ENCODE measurements at regions not wholly inside any gene's neighbourhood (a gene's known extent, or its start where the extent isn't known, plus 50 kb on each side); places are given as distances from the start of the nearest gene placed in this dataset.
"Not testable (repeated sequence)": the region's sequence is repeated elsewhere in the genome, so short reads cannot be mapped to it uniquely, and the experiment has no call there.

DNA sequence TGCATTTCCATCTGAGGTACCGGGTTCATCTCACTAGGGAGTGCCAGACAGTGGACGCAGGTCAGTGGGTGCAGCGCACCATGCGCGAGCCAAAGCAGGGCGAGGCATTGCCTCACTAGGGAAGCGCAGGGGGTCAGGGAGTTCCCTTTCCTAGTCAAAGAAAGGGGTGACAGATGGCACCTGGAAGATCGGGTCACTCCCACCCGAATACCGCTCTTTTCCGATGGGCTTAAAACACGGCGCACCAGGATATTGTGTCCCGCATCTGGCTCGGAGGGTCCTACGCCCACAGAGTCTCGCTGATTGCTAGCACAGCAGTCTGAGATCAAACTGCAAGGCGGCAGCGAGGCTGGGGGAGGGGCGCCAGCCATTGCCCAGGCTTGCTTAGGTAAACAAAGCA lies 1157.1 kb downstream of the NAALADL2 start:
- not testable (repeated sequence) for DNase-seq

DNA sequence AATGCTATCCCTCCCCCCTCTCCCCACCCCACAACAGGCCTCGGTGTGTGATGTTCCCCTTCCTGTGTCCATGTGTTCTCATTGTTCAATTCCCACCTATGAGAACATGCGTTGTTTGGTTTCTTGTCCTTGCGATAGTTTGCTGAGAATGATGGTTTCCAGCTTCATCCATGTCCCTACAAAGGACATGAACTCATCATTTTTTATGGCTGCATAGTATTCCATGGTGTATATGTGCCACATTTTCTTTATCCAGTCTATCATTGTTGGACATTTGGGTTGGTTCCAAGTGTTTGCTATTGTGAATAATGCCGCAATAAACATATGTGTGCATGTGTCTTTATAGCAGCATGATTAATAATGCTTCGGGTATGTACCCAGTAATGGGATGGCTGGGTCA lies 1156.1 kb downstream of the NAALADL2 start:
- DNase-seq: not testable (repeated sequence)

DNA sequence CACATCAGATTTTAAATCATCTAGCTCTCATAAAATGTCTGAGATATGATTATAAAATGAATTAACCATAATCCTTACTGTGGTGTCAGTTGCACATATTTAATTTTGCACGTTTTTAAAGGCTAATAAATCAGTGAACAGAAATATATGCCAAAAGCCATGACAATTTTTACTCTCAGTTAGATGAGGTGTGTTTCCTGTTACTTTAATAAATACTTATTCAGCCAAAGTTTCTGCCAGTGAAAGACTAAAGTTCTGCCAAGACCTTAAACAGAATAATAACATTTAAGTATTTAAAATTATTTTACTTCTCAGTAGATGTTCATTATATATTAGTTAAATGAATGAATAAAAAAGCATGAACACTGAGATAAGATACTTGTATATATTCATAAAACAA lies 1150.1 kb downstream of the NAALADL2 start:
- DNase-seq: no peak

DNA sequence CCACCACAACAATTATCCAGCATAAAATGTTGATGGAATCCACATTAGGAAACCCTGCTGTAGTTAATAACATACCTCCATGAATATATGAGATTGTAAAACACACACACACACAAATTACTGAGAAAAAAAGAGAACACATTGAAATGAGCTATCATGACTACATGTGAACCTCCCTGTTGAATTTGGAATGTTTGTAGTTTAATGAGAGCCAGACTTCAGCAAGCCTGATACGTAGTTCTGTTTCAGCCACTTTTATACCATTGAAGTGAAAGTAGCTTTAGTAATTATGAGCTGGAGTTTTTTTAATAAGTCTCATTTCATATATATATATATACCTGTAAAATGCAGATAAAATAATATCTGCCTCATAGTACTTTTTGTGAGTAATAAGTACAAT lies 1146.4 kb downstream of the NAALADL2 start:
- peak; percentile 71 for DNase-seq

DNA sequence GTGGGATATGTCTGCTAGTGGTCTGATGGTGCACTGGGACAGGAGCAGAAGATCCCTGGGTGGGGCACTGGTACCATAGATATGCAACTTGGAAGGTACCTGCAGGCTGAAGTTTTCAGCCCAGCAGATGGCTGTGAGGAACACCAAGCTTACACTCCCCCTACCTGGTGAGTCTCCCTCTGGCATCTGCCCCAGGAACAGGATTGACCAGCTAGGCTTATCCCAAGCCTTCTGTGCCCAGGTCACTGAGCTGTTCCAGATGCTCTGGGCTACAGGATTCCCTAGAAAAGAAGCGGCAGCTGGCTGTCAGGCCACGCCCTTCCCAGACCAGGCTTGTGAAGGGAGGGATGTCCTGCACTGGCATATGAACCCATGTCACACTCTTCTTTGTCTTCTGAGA lies 1130.0 kb downstream of the NAALADL2 start:
- peak; percentile 45 for DNase-seq

DNA sequence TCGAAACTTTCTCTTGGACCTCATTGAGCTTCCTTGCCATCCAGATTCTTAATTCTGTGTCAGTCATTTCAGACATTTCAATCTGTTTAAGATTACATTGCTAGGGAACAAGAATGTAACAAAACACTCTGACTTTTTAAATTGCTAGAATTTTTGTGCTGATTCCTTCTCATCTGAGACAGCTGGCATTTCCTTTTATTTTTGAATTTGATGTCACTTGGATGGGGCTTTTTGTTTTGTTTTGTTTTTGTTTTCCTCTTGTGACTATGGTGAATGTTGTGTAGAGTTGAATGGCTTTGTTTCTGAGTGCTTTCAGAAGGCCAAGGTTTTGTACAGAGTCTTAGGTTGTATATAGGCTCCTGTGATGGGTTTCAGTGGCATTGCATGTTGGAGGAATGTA lies 1129.3 kb downstream of the NAALADL2 start:
- DNase-seq: no peak

DNA sequence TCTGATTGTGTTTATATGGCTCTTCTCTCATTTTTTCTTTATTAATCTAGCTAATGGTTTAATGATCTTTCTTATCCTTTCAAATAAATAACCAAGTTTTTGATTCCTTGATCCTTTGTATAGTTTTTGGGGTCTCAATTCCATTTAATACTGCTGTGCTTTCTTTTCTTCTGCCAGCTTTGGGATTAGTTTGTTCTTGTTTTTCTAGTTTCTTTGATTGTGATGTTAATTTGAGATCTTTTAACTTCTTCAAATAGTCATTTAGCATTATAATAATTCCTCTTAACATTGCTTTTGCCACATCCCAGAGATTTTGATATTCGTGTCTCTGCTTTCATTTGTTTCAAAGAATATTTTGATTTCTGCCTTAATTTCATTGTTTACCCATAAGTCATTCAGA lies 1126.6 kb downstream of the NAALADL2 start:
- no peak for DNase-seq

DNA sequence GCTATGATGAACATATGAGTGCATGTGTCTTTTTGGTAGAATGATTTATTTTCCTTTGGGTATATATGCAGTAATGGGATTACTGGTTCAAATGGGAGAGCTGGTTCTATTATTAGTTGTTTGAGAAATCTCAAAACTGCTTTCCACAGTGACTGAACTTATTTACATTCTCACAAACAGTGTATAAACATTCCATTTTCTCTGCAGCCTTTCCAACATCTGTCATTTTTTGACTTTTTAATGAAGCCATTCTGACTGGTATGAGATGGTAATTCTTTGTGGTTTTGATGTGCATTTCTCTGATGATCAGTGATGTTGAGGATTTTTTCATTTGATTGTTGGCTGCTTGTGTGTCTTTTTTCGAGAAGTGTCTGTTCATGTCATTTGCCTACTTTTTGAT lies 1124.2 kb downstream of the NAALADL2 start:
- no peak for DNase-seq

DNA sequence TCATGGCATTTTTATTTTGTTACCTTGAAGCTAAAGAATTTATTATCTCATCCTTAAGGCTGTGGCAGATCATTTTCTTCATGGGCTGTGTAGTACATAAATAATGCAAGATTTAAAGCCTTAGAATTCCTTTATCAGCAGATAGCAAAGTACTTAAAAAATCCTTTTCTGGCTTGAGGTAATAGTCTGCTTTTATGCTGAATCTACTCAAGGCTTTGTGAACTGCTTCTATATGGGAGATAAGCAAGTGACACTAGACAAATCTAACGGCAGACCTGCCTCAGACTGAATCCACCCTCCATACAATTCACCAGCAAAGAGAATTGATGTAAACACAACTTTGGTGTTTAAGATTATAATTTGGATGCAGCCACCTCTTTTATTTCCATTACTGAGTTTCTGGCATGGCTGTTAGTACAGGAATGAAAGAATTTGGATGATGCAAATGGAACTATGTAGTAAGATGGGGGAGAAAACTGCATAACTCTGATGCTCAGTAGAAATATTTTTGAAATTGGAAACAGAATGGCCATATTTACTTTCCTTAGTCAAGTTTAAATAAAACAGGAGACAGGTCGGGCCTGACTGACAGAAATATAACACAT lies 1121.5 kb downstream of the NAALADL2 start:
- DNase-seq: no peak

DNA sequence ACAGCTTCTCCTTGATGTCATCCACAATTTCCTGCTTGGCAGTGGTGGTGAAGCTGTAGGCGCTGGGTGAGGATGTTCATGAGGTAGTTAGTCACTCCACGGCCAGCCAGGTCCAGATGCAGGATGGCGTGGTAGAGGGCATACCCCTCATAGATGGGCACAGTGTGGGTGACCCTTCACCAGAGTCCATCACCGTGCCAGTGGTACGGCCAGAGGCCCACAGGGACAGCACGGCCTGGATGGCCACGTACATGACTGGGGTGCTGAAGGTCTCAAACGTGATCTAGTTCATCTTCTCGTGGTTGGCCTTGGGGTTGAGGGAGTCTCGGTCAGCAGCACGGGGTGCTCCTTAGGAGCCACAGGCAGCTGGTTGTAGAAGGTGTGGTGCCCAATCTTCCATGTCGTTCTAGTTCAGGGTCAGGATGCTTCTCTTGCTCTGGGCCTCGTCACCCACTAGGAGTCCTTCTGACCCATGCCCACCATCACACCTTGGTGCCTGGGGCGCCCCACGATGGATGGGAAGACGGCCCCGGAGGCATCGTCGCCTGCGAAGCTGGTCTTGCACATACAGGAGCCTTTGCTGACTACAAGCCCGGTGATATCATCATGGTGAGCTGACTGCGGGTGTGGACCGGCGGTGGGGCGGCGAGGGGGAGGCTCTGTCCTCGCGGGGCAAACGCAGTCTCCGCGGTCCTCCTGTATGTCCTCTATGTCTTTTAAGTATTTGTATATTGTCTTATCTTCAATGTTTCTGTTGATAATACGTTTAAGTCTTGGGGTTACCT lies 1119.0 kb downstream of the NAALADL2 start:
- DNase-seq: no peak

DNA sequence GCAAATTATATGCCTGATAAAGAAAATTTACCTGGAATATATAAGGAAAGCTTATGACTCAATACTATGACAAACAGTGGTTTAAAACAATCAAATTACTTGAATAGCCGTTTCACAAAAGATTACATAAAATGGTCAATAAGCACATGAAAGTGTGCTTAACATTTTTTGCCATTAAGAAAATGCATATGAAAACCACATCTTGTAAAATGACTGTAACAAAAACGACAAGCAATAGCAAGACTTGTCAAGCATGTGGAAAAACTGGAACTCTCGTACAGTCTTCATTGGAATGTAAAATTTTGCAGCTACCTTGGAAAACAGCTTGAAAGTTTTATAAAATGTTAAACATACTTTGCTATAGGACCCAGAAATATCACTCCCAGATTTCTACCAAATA lies 1110.3 kb downstream of the NAALADL2 start:
- DNase-seq: no peak

DNA sequence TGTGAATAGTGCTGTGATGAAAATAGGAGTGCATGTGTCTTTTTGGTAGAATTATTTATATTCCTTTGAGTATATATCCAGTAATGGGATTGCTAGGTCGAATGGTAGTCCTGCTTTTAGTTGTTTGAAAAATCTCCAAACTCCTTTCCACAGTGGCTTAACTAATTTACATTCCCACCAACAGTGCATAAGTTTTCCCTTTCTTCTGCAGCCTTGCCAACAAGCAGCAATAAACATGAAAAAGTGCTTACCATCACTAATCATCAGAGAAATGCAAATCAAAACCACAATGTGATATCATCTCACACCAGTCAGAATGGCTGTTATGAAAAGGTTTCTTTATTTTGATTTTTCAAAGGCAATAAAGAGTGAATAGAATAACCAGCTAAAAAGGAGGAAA lies 1105.9 kb downstream of the NAALADL2 start:
- no peak for DNase-seq

DNA sequence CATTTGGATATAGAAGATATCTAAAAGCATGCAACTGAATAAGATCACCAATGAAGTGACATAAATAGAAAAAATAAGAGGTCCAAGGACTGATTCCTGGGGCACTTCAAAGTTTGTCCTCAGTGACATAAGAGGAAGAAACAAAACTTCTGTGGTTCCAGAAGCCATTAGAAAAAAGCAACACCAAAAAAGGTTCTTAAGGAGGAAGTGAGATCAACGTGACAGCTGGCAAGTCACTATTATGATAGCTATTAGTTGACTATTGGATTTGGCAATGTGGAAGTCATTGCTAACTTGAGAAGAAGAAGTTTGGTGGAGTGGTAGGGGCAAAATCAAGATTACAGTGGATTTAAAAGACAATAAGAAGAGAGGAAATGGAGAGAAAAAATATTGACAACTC lies 1098.3 kb downstream of the NAALADL2 start:
- no peak for DNase-seq

DNA sequence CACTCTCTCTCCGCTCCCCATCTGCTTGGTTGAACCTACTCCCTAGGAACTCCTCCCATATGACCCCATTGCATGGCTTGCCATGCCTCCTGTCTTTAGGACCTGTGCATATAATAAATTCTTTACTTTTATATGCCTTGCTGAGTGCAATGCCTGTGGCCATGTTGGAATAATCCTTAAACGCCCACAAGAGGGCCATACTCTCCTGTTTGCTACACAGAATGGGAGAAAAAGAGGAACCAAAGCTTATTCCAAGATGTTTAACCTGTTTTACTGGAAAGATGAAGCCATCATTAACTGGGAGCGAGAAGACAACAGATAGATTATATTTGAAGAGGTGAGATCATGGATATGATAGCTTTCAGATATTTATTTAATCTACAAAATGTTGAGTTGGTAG lies 1097.8 kb downstream of the NAALADL2 start:
- peak; percentile 27 for DNase-seq

DNA sequence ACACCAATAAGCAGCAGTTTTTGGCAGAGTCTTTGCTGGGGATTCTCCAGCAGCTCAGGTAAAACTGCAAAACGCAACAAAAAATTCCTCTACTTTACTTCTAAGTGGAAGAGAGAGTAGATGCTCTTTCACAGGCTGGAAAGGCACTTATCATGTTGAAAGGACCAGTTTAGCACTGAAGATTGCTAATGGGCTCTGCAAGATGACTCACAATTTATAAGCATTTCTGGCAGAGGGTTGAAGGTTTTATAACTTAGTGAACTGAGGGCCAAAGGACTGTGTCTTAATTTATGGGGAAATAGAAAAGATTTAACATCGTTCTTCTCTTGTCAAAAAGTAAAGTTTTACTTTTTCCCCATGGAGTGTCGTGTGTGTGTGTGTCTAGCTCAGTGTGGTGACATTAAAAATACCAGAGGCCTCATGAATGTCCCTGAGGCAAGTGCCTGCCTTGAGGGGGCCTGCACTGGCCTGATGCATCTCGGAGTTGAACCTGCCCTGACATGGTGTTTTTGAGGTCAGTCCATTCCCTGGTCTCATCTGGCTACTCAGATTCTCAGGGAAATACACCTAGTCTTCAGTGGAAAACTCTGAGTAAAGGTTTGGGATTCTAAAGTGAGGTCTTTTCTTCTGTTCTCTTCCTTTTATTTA lies 1092.0 kb downstream of the NAALADL2 start:
- no peak for DNase-seq

DNA sequence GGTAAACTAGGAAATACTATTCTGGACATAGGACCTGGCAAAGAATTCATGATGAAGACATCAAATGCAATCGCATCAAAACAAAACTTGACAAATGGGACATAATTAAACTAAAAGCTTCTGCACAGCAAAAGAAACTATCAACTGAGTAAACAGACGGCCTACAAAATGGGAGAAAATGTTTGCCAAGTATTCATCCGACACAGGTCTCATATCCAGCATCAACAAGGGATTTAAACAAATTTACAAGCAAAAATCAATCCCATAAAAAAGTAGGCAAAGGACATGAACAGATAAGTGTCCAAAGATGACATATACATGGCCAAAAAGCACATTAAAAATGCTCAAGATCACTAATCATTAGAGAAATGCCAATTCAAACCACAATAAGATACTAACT lies 1088.9 kb downstream of the NAALADL2 start:
- peak; percentile 78 for DNase-seq

DNA sequence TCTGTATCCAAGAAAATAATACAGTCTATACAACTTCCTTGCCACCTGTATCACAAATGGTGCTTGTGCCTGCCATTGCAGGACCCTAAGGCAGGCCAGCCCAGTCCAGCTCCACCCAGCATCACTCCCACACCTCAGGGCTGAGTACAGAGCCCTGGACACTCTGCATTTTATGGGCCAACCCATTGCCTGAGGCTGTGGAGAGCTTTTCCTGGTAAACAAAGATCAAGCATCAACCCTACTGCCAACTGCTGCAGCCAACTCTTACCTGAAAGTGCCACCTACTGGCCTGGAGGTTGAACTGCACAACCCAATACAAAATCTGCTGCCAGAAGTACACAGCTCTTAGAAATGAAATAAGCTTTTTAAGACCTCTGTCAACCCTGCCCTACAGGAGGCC lies 1082.2 kb downstream of the NAALADL2 start:
- DNase-seq: peak; percentile 68

DNA sequence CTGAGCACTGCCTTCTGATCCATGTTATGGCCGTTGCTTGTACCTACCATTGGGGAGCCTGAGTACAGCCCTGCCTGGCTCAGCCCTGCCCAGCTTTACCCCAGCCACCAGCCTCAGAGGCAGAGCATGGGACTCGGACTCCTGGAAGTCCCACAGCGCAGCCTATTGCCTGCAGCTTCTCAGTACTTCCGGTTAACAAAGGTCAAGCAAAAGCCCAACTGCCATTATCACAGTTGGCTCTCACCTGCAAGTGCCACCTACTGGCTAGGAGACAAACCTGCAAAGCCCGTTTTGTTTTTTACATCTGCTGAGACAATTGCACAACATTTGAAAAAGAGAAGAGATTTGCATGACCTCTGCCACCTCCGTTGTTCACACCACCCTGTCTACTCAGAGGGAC lies 1081.7 kb downstream of the NAALADL2 start:
- peak; percentile 68 for DNase-seq

DNA sequence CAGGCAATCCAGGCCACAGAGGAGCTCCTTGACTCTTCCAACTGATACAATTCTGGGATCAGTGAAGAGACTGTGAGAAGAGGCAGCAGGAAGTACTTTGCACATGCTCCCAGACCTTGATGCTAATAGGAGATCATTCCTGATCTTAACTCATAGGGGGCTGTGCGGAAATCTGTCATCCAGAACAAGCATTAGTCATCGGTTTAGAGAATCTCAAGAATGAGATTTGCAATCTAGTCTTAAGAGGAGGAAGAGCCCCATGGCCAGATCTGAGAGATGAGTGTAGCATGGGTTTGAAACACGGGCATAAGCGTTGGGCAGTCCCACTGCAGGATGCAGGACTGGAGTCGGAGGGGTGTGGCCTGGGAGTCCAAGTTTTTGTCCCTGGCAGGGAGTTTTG lies 1081.1 kb downstream of the NAALADL2 start:
- DNase-seq: peak; percentile 8

DNA sequence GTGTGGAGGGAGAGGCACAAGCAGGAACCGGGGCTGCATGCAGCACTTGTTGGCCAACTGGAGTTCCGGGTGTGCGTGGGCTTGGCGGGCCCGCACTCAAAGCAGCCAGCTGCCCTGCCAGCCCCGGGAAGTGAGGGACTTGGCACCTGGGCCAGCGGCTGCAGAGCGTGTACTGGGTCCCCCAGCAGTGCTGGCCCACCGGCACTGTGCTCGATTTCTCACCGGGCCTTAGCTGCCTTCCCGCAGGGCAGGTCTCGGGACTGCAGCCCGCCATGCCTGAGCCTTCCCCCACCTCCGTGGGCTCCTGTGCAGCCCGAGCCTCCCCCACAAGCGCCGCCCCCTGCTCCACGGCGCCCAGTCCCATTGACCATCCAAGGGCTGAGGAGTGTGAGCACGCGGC lies 1078.2 kb downstream of the NAALADL2 start:
- not testable (repeated sequence) for DNase-seq

DNA sequence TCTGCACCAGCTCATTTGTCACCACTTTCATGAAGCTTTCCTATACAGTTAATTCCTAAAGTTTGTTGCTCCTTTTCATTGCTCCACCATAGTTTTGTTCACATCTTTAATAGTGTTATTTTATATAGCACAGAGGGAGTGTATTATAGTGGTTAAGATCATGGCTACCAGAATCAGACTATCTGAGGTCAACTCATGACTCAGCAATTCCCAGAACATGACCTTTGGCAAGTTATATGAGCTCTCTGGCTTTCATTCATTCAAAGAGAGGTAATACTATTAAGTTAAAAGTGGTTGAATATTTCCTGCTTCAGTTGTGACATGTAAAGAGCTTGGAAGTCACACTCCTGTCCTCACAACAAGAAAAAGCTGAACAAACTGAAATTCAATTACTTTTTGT lies 1073.5 kb downstream of the NAALADL2 start:
- no peak for DNase-seq

DNA sequence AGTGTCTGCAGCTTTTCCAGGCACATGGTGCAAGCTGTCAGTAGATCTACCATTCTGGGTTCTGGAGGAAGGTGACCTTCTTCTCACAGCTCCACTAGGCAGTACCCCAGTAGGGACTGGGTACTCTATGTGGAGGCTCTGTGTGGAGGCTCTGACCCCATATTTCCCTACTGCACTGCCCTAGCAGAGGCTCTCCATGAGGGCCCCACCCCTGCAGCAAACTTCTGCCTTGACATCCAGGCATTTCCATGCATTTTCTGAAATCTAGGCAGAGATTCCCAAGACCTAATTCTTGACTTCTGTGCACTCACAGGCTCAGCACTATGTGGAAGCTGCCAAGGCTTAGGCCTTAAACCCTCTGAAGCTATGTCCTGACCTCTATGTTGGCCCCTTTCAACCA lies 1060.0 kb downstream of the NAALADL2 start:
- no peak for DNase-seq

DNA sequence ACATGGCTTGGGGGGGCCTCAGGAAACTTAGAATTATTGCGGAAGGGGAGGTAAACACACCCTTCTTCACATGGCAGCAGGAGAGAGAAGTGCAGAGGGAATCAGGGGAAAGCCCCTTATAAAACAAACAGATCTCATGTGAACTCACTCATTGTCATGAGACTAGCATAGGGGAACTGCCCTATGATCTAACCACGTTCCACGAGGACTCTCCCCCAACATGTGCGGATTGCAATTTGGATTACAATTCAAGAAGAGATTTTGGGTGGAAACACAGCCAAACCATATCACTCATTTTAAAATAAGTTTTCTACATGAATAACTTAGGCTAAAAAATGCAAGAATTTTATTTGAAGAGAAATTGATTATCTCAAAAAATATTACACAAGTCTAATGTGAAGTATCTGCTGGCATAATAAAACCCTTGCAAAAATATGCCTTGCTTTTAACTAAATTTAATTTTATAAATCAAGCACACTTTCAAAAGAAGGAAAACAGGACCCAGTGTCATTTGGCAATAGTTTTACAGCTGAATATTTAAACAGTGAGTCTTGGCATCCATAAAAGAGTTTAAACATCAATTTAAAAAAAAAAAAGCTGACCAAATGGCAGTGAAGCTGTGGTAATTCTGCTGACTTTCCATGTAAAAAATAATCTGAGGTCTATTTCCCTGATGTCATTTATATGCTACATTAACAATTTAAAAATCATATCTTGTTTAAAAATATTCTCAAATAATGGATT lies 1057.2 kb downstream of the NAALADL2 start:
- DNase-seq: no peak

DNA sequence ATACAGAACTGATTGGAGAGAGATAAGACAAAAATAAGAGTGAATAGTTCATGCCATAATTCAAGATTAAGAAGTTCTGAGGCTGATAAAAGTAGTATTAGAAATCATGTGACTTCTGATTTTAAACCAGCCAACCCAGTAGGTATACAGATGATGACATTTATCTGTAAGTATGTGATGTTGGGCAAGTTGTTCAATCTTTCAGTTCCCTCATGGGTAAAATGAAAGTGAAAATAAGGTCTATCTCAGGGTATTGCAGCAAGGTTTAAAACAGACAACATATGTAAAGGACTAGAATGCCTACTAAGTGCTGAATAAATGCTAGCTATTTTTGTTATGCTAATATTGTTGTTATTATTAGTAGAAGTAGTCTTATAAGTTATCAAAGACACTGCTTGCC lies 1055.7 kb downstream of the NAALADL2 start:
- no peak for DNase-seq

All from NCI-H69 (cell line).